MM.1S (cell line): ENCODE measurements at regions not wholly inside any gene's neighbourhood (a gene's known extent, or its start where the extent isn't known, plus 50 kb on each side); places are given as distances from the start of the nearest gene placed in this dataset.

Experiments used
- CTCF ChIP-seq: fragments of 300-600 bp; sonication (generic); IDR thresholded peaks from 2 replicates; pipeline ENCODE4 v1.5.1; 2016; ENCODE audit warnings: antibody characterized with exemption, low read length, mixed read lengths
- EZH2phosphoT487 ChIP-seq: fragments of 300-600 bp; sonication (generic); IDR thresholded peaks from 2 replicates; pipeline ENCODE4 v1.6.1; 2018; ENCODE audit warnings: antibody characterized with exemption, low read length

- TF ChIP-seq CTCF (no peak), EZH2phosphoT487 (no peak)
Measured at GRCh38 chr14:99026471-99026870, 245.5 kb downstream of the BCL11B start.
